GM12872 (cell line): ENCODE measurements at regions not wholly inside any gene's neighbourhood (a gene's known extent, or its start where the extent isn't known, plus 50 kb on each side); places are given as distances from the start of the nearest gene placed in this dataset.

Source experiments
- TF ChIP-seq, protein P1 (sequence below): IDR thresholded peaks from 3 replicates; pipeline ENCODE4 v1.5.1; 2011; ENCODE audit warnings: low read depth, mild to moderate bottlenecking, low read length, moderate library complexity; ENCODE audit not compliant: insufficient read depth

DNA sequence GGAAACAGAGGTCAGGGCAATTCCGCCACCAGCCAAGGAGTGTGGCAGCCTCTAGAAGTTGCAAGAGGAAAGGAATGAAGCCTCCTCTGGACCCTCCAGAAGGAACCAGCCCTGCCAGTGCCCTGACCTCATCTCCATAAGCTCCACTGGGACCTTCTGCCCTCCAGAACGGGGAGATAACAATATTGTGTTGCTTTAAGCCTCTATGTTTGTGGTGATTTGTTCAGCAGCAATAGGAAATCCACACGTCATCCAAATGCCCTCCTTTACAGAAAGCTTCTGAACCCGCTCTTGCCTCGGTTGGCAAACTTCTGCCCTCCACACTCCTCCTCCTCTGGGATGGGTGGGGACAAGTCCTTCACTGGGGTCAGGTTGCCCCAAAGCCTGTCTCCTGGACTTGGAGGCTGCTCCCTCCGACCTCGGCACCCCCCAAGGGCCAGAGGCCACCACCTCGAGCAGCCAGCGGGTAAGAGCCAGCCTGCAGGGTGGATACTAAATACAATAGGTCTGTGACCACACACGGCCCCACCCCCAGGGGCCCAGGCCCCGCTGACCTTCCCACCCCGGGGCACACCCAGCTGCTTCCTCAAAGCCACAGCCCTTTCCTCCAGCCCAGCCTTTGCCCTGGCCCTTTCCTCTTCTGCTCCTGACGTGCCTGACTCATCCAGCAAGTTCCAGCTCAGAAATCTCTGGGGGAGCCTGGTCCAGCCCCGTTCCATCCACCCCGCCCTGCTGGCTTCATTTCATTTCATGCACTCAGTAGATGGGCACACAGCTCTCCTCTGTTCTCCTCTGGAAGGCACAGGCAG lies 58.7 kb upstream of the NCOR2 start:
- TF ChIP-seq, protein P1, sequence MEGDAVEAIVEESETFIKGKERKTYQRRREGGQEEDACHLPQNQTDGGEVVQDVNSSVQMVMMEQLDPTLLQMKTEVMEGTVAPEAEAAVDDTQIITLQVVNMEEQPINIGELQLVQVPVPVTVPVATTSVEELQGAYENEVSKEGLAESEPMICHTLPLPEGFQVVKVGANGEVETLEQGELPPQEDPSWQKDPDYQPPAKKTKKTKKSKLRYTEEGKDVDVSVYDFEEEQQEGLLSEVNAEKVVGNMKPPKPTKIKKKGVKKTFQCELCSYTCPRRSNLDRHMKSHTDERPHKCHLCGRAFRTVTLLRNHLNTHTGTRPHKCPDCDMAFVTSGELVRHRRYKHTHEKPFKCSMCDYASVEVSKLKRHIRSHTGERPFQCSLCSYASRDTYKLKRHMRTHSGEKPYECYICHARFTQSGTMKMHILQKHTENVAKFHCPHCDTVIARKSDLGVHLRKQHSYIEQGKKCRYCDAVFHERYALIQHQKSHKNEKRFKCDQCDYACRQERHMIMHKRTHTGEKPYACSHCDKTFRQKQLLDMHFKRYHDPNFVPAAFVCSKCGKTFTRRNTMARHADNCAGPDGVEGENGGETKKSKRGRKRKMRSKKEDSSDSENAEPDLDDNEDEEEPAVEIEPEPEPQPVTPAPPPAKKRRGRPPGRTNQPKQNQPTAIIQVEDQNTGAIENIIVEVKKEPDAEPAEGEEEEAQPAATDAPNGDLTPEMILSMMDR: no peak

DNA sequence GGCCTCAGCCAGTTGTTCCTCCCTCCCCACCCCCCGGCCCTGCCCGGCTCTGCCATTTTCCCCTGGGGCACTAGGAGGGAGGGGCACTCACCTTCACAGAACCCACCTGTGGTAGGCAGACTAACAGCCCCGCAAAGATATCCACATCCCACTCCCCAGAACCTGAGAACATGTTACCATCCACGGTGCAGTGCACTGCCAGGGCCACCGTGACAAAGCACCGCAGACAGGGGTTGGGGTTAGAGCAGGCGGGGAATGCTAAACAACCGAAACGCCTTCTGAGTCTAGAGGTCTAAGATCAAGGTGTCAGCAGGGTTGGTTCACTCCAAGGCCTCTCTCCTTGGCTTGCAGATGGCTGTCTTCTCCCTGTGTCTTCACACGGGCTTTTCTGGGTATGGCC lies 57.4 kb upstream of the NCOR2 start:
- TF ChIP-seq, protein P1: no peak

DNA sequence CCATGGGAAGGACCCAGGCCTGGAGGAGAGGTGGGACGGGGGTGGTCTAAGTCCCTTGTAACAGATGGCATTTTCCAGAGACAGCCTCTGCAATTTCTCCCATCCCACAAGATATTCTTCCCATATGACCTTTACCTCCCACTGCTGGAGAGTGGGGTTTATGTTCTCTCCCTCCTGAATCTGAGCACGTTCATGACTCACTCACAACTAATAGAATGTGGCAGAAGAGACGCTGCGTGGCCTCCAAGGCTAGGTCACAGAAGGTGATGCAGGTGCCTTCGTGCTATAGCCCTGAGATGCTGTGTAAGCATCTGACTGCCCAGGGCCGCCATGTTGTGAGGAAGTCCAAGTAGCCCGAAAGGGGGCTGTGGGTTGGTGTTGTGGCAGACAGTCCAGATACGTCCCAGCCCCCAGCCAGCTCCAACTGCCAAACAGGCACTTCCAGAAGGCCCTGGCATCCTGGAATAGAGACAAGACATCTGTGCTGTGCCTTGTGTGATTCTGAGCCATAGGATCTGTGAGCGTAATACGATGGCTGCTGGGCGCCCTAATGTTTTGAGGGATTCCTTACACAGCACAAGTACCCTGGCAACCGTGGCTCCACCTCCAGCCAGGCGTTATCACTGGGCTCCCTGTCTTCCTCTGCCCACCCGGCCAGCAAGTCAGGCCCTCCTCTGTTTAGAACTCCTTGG lies 56.1 kb upstream of the NCOR2 start:
- TF ChIP-seq, protein P1: no peak

DNA sequence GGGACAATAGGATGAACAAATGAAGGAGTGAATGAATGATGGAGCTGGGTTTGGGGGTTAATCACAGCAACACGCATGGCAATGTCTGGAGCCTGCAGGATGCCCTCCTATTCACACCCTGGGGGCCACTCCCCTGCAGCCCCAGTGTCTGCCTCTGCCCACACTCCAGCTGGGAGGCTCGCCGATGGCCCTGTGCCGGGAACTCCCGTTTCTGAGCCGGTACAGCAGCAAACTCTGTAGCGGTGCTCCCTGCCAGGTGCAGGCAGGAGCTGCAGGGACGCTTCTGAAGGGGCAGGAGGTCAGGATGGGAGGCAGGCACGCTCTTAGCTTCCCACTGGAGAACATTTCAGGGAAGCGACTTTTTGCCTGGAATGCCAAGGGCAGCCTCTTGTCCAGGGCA lies 55.4 kb upstream of the NCOR2 start:
- TF ChIP-seq, protein P1: no peak

DNA sequence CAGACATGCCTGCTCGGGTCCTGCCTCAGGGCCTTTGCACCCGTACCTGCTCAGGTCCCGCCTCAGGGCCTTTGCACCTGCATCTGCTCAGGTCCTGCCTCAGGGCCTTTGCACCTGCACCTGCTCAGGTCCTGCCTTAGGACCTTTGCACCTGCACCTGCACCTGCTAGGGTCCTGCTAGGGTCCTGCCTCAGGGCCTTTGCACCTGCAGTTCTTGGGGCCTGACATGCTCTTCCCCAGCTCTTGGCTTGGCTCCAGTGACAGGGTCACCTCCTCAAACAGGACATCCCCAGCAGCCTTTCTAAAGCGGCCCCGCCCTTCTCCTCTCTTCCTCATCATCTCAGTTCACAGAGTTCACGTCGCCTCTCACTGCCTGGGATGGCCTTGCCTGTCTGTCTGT lies 54.9 kb upstream of the NCOR2 start:
- TF ChIP-seq, protein P1: no peak

DNA sequence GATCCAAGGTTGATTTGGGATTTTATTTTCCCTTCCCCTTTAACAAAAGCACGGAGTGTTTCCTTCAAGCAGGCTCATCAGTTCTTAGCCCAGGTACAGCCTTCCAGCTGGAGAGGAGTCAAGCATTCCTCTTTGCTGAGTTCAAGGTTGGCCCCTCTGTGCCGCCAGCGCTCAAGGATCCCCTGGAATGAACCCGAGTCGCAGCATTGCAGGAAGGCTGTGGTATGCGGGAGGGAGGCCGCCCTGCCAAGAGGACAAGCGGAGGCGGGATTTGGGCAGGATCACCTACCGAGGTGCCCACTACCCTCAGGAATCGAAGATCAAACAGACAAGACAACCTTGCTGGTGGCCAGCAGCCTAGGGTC lies 53.9 kb upstream of the NCOR2 start:
- TF ChIP-seq, protein P1: no peak

DNA sequence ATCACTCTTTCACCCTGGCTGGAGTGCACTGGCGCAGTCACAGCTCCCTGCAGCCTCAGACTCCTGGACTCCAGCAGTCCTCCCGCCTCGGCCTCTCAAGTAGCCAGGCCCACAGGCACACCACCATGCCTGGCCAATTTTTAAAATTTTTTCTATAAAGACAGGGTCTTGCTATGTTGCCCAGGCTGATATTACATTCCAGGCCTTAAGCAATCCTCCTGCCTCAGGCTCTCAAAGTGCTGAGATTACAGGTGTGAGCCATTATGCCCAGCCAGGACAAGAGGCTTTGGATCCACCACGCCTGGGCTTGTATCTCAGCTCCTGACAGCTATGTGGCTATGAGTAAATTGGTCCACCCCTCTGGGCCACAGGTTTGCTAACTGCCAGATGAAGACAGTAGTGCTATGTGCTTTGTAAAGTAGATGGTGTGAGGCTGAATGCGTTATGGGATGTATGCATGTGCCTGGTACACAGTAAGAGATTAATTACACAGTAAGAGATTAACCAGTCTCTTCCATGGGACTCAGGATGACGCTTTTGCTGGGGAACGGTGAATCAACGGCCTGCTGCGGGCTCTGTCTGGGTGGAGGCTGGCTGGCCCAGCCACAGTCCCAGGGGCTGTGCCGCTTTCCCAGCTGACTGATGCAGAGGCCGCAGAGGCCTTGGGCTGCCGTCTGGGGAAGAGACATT lies 53.3 kb upstream of the NCOR2 start:
- TF ChIP-seq, protein P1: no peak
